ENCODE measurements at regions not wholly inside any gene's neighbourhood (a gene's known extent, or its start where the extent isn't known, plus 50 kb on each side); places are given as distances from the start of the nearest gene placed in this dataset.

DNA sequence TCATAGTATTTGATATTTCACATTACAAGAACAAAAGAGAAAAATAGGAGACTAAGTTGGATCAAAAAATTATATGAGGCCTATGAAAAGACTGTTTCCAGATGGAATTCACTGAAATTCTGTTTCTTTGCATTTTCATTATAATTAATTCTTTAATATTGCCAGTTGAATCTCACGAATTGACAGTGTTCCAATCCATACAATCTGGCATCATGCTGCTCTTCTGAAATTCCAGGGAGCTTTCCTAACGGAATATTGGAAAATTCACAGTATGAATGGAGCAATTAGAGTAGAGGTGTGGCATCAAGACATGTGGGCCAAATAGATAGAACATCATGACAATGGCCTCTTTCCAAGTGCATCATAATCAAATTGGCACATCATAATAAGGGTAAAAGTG, 1178.9 kb upstream of the WWC1 start:
- H3K4me1 Mint-ChIP-seq (ENCODE audit: low read depth): no peaks in the 10 kb centered on the region
- H3K4me3 Mint-ChIP-seq: no peak overlapping the region
- H3K9me3 Mint-ChIP-seq: peaks cover 30% of the 10 kb centered on the region
- DNase-seq (ENCODE audit: low spot score): no peak
- no peaks in the 10 kb centered on the region for H3K27me3 Mint-ChIP-seq (ENCODE audit: low read depth)
- H3K36me3 Mint-ChIP-seq (ENCODE audit: low read depth): no peaks in the 10 kb centered on the region
- H3K27ac Mint-ChIP-seq: no peak overlapping the region

DNA sequence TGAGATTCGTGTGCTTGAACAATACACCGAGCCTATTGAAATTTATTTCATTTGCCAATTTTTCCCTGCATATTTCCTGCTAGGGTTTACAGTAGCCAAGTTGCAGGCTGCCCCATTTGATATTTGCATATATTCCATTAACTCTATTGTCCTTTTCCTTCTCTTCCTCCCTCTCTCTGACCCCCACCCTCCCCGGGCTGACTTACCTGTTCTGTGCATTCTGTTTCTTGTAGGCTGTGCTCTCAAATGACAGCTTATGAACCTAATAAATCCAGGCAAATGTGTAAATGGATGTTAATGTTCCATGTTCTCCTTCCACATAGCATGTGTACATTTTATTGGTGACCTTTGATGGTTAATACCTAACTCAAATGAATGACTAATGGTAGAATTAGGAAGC, 1169.2 kb upstream of the WWC1 start:
- peaks cover 24% of the 10 kb centered on the region for H3K9me3 Mint-ChIP-seq
- H3K4me1 Mint-ChIP-seq (ENCODE audit: low read depth): no peaks in the 10 kb centered on the region
- no peaks in the 10 kb centered on the region for H3K36me3 Mint-ChIP-seq (ENCODE audit: low read depth)
- H3K27ac Mint-ChIP-seq: no peak overlapping the region
- DNase-seq (ENCODE audit: low spot score): no peak
- no peak overlapping the region for H3K4me3 Mint-ChIP-seq
- no peaks in the 10 kb centered on the region for H3K27me3 Mint-ChIP-seq (ENCODE audit: low read depth)

DNA sequence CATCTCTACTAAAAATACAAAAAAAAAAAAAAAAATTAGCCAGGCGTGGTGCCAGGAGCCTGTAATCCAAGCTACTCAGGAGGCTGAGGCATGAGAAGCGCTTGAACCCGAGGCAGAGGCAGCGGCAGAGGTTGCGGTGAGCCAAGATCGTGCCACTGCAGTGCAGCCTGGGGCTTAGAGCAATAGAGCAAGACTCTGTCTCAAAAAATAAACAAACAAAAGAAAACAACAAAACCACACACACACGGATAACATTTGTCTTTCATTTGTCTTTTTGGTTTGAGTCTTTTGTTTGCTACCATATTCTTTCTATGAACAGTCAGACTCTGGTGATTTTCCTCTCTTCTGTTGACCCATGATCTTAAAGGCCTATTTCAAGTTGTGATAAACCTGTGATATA, 1168.3 kb upstream of the WWC1 start:
- no peaks in the 10 kb centered on the region for H3K27me3 Mint-ChIP-seq (ENCODE audit: low read depth)

DNA sequence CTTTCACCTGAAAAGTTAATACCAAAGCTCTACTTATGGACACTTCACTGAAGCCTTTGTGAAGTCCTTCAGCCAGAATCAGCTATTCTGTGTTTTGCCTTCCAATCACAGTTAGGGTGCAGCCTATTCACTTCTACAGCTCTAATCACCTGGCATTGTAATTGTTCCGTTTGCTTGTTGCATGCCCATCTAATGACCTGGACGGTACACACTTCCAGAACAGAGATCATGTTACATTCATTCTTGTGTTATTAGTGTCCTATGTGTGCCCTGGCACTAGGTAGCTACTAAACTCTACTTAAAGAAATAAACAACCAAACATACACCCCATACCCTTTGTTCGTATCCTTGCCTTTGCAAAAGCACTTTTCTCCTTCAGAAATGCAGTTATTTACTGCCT, 1162.9 kb upstream of the WWC1 start:
- Mint-ChIP-seq H3K36me3 (ENCODE audit: low read depth) (no peaks in the 10 kb centered on the region), H3K9me3 (peaks cover 13% of the 10 kb centered on the region), H3K4me1 (ENCODE audit: low read depth) (no peaks in the 10 kb centered on the region), H3K27me3 (ENCODE audit: low read depth) (no peaks in the 10 kb centered on the region), H3K27ac (no peak overlapping the region), H3K4me3 (no peak overlapping the region)
- DNase-seq (ENCODE audit: low spot score): no peak

More for the DNA sequence above, 1168.3 kb upstream of the WWC1 start:
- no peak overlapping the region for H3K4me3 Mint-ChIP-seq
- H3K36me3 Mint-ChIP-seq (ENCODE audit: low read depth): no peaks in the 10 kb centered on the region
- DNase-seq (ENCODE audit: low spot score): no peak
- H3K9me3 Mint-ChIP-seq: peaks cover 26% of the 10 kb centered on the region
- H3K27ac Mint-ChIP-seq: no peak overlapping the region
- no peaks in the 10 kb centered on the region for H3K4me1 Mint-ChIP-seq (ENCODE audit: low read depth)

DNA sequence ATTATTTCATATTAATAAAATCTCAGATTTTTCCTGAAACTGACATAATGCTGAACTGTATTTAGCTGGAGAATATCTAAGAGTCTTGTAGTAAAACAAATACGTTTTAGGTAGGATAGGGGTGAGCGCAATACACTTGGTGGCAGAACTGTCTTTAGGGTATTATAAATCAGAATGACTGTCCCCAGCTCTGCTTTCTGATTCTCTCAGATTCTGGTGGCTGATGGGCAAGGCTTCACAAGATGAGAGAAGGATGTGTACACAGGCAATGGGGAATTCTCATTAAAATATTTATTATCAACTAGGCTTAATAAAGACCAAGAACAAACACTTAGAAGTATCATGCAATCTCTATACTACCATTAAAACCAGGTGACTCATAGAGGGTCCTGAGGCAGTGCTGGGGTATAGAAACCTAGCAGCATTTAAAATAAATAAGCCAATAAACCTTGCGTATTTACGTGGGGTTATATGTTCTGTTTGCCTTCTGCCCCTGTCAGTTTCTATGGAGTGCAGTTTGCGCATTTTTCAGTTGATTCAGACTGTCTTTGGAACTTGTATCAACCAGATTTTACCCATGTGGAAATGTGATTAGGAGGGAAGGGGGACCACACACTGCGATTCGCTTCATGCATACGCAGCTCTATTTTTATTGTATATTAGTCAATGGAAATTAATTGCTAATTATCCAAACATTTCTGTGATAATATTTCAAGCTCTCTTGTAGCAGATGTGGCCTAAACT, 1150.7 kb upstream of the WWC1 start:
- H3K27ac Mint-ChIP-seq: no peak overlapping the region
- H3K9me3 Mint-ChIP-seq: peaks cover 10% of the 10 kb centered on the region
- no peaks in the 10 kb centered on the region for H3K4me1 Mint-ChIP-seq (ENCODE audit: low read depth)
- DNase-seq (ENCODE audit: low spot score): no peak
- no peaks in the 10 kb centered on the region for H3K27me3 Mint-ChIP-seq (ENCODE audit: low read depth)
- no peak overlapping the region for H3K4me3 Mint-ChIP-seq
- no peaks in the 10 kb centered on the region for H3K36me3 Mint-ChIP-seq (ENCODE audit: low read depth)

DNA sequence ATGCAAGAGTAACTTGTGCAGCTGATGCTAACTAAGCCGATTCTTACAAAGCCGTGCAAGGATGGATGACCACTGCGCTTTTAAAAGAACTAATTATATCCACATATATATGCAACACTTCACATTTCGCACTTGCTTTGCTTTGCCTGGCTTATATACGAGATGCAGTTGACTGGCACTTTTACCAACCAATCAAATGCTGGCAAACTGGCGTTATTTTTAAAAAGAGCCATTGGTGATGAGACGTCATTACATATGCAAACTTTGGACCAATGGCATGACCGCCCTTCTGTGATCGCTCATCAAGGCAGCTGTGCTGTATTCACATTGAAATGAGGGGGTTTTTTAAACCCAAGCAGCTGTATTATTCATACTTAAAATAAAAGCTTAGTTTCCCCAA, 1147.7 kb upstream of the WWC1 start:
- Mint-ChIP-seq H3K27me3 (ENCODE audit: low read depth) (no peaks in the 10 kb centered on the region), H3K36me3 (ENCODE audit: low read depth) (no peaks in the 10 kb centered on the region), H3K27ac (no peak overlapping the region), H3K4me1 (ENCODE audit: low read depth) (no peaks in the 10 kb centered on the region), H3K9me3 (peaks cover 15% of the 10 kb centered on the region), H3K4me3 (no peak overlapping the region)
- no peak for DNase-seq (ENCODE audit: low spot score)

DNA sequence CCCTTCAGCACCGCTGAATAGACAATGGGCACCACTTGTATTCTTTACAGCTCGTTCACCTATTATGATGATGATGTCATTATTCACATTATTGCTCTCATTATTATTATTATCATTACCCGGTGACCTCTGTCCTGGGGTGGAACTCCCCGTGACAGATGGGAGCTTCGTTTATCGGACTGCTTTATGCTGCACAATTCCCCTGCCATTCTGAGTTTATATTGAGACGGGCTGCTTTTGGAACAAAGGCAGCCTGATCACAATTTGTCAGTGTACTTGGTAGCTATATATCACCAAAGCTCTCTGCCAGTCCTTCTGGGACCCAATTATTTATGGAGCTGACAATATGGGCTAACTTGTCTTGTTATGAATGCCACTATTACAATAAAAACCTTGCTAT, 1145.6 kb upstream of the WWC1 start:
- no peak for DNase-seq (ENCODE audit: low spot score)
- Mint-ChIP-seq H3K9me3 (peaks cover 15% of the 10 kb centered on the region), H3K36me3 (ENCODE audit: low read depth) (no peaks in the 10 kb centered on the region), H3K27ac (no peak overlapping the region), H3K4me3 (no peak overlapping the region), H3K4me1 (ENCODE audit: low read depth) (no peaks in the 10 kb centered on the region), H3K27me3 (ENCODE audit: low read depth) (no peaks in the 10 kb centered on the region)

DNA sequence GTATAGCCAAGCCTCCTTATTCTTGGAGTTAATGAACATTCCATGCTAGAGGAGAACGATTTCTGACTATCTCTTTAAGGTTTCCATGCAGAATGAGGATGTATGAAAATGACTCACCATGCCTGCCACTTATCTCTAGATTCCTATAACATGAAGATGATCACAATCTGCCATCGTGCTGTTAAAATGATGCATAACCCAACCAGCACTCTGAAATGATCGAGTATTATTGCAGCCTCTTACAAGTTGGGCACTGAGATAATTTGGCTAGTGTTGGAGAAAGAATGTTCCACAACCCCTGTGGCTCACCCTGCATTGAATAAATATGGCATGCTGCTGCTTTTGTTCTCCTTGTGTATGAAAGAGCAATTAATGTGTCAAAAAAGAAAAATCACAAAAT, 1143.6 kb upstream of the WWC1 start:
- no peak overlapping the region for H3K4me3 Mint-ChIP-seq
- no peak for DNase-seq (ENCODE audit: low spot score)
- H3K27me3 Mint-ChIP-seq (ENCODE audit: low read depth): no peaks in the 10 kb centered on the region
- peaks cover 15% of the 10 kb centered on the region for H3K9me3 Mint-ChIP-seq
- no peaks in the 10 kb centered on the region for H3K36me3 Mint-ChIP-seq (ENCODE audit: low read depth)
- no peak overlapping the region for H3K27ac Mint-ChIP-seq
- H3K4me1 Mint-ChIP-seq (ENCODE audit: low read depth): no peaks in the 10 kb centered on the region

DNA sequence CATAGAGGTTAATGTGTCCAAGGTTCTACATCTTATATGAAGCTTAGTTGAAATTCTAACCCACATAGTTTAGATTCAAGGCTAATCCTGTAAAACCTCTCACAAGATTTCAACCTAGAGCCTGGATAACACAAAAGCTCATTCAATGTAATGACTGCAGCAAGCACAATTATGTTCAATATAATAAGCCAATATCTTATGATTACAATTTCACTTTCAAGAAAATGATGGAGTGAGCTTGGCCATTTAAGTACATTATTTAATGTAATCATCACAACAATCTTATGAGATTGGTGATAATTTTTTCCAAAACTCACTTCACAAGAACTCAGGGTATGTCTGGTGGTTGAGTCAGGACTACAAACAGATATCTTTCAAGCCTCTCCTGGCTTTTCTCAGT, 1140.8 kb upstream of the WWC1 start:
- no peak overlapping the region for H3K27ac Mint-ChIP-seq
- DNase-seq (ENCODE audit: low spot score): no peak
- peaks cover 14% of the 10 kb centered on the region for H3K9me3 Mint-ChIP-seq
- no peaks in the 10 kb centered on the region for H3K36me3 Mint-ChIP-seq (ENCODE audit: low read depth)
- H3K27me3 Mint-ChIP-seq (ENCODE audit: low read depth): no peaks in the 10 kb centered on the region
- no peak overlapping the region for H3K4me3 Mint-ChIP-seq
- no peaks in the 10 kb centered on the region for H3K4me1 Mint-ChIP-seq (ENCODE audit: low read depth)

DNA sequence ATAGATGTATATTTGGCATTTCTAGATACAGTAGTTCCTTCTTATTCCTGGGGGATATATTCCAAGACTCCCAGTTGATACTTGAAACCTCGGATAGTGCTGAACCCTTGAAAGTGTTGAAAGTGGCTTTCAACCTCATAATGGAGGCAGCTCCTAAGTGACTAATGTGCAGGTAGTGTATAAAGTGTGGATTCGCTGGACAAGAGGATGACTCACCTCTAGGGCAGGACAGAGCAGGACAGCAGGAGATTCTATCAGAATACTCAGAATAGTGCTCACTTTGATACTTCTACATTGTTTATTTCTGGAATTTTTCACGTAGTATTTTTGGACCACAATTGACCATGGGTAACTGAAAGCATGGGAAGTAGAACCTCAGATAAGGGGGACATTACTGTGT, 1138.9 kb upstream of the WWC1 start:
- no peaks in the 10 kb centered on the region for H3K27me3 Mint-ChIP-seq (ENCODE audit: low read depth)
- H3K9me3 Mint-ChIP-seq: peaks cover 8% of the 10 kb centered on the region
- H3K36me3 Mint-ChIP-seq (ENCODE audit: low read depth): no peaks in the 10 kb centered on the region
- H3K4me3 Mint-ChIP-seq: no peak overlapping the region
- no peak for DNase-seq (ENCODE audit: low spot score)
- no peaks in the 10 kb centered on the region for H3K4me1 Mint-ChIP-seq (ENCODE audit: low read depth)
- H3K27ac Mint-ChIP-seq: no peak overlapping the region

DNA sequence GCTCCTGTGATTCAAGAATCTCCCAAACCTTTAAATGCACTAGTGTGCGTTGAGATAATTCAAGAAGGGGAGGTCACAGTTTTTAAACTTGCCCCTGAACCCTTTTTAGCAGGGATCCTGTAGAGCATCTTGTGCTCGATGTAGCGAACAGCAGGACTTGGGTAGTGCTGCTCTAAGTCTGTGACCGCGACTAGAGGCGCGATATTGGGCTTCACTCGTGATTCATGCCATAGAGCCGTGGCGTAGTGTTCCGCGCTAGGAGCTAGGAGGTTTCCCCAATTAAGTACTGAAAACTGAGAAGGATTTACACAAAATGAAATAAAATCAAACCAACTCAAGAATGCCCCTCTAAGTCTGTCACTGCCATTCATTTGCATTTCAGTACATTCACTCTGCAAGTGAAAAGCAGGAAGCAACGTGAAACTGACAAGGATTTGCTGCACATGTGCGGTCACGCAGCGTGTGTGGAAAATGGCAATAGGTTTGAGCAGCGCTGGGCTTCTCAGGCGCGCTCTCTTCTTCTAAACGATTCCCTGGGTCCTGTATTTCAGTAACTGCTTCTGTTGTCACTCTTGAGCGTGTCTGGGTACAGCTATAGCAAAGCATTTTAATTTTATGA, 1135.9 kb upstream of the WWC1 start:
- no peaks in the 10 kb centered on the region for H3K4me1 Mint-ChIP-seq (ENCODE audit: low read depth)
- DNase-seq (ENCODE audit: low spot score): no peak

DNA sequence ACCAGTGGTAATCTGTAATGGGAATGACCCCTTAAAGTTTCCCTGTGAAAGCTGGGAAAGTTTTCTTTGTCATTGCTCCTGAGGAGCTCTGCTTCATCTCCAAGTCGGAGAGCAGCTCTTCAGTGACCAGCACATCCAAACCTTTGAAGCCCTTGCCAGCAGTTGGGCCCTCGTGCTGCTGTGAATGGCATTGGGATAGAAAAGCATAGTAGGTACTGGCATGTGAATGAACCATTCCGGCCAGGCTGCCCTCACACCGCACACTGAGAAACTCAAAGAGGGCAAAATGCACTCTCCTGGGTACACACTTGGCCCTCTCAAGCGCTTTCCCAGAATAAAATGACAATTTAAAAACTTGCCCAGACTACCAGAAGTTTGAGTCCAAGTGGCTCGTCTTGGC, 1135.0 kb upstream of the WWC1 start:
- Mint-ChIP-seq H3K36me3 (ENCODE audit: low read depth) (no peaks in the 10 kb centered on the region), H3K4me1 (ENCODE audit: low read depth) (no peaks in the 10 kb centered on the region), H3K27ac (no peak overlapping the region), H3K4me3 (no peak overlapping the region), H3K27me3 (ENCODE audit: low read depth) (no peaks in the 10 kb centered on the region), H3K9me3 (peaks cover 11% of the 10 kb centered on the region)
- no peak for DNase-seq (ENCODE audit: low spot score)

More for the DNA sequence above, 1135.9 kb upstream of the WWC1 start:
- H3K27me3 Mint-ChIP-seq (ENCODE audit: low read depth): no peaks in the 10 kb centered on the region
- no peaks in the 10 kb centered on the region for H3K36me3 Mint-ChIP-seq (ENCODE audit: low read depth)
- H3K4me3 Mint-ChIP-seq: no peak overlapping the region
- H3K9me3 Mint-ChIP-seq: peaks cover 10% of the 10 kb centered on the region
- H3K27ac Mint-ChIP-seq: no peak overlapping the region

DNA sequence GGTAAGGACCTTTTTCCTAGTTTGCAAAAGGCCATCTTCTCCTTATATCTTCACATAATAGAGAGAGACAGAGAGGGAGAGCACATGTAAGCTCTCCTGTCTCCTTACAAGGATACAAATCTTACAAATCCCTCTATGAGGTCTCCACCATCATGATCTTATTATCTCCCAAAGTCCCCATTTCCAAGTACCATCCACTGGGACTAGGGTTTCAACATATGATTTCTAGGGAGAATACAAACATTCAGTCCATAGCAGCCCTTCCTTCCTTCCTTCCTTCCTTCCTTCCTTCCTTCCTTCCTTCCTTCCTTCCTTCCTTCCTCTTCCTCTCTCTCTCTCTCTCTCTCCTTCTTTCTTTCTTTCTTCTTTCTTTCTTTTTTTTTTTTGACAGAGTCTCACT, 1132.9 kb upstream of the WWC1 start:
- H3K9me3 Mint-ChIP-seq: peaks cover 11% of the 10 kb centered on the region
- DNase-seq (ENCODE audit: low spot score): no peak
- no peaks in the 10 kb centered on the region for H3K27me3 Mint-ChIP-seq (ENCODE audit: low read depth)
- H3K27ac Mint-ChIP-seq: no peak overlapping the region
- H3K36me3 Mint-ChIP-seq (ENCODE audit: low read depth): no peaks in the 10 kb centered on the region
- H3K4me1 Mint-ChIP-seq (ENCODE audit: low read depth): no peaks in the 10 kb centered on the region
- H3K4me3 Mint-ChIP-seq: no peak overlapping the region

DNA sequence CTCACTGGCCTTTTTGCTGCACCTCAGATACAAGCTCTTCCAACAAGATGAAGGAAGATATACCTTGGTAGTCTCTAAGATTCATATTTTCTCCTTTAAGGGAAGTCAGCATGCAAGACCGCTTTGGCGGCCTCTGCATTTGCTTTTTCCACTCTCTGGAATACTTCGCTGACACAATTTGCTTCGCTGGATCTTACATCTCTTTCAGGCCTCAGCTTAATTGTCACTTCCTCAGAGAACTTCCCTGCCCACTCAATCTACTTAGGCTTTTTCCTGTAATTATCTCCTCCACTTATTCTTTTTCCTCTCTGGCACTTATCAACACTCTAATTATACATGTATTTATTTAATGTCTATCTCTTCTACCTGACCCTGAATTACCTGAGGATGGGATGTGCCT, 1131.1 kb upstream of the WWC1 start:
- Mint-ChIP-seq H3K9me3 (peaks cover 8% of the 10 kb centered on the region), H3K4me1 (ENCODE audit: low read depth) (no peaks in the 10 kb centered on the region), H3K36me3 (ENCODE audit: low read depth) (no peaks in the 10 kb centered on the region), H3K4me3 (no peak overlapping the region), H3K27ac (no peak overlapping the region), H3K27me3 (ENCODE audit: low read depth) (no peaks in the 10 kb centered on the region)
- no peak for DNase-seq (ENCODE audit: low spot score)

DNA sequence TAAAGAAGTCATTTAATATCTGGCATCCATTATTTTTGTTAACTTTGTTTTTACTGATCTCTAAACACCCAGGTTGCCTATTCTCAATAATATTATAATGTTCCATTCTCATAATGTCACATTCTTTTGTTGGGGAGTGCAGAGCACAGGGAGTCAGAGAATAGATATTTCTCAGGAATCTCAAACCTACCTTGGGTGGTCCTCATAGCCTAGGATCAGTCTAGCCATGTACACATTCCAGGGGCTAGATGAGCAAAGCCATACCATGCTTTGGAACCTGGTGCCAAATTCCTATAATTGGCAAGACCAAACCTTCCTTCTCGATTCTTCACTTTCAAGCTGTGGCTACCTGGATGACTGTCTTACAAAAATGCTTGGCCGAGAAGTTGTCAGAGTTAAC, 1124.7 kb upstream of the WWC1 start:
- Mint-ChIP-seq H3K9me3 (peaks cover 16% of the 10 kb centered on the region), H3K4me1 (ENCODE audit: low read depth) (no peaks in the 10 kb centered on the region), H3K4me3 (no peak overlapping the region), H3K27me3 (ENCODE audit: low read depth) (no peaks in the 10 kb centered on the region), H3K36me3 (ENCODE audit: low read depth) (no peaks in the 10 kb centered on the region), H3K27ac (no peak overlapping the region)
- DNase-seq (ENCODE audit: low spot score): no peak
